IMR-90 (cell line): ENCODE measurements at regions not wholly inside any gene's neighbourhood (a gene's known extent, or its start where the extent isn't known, plus 50 kb on each side); places are given as distances from the start of the nearest gene placed in this dataset.

Experiments
- ATAC-seq: fragments of 200-7000 bp; cut with Tn5 transposase; 2 replicates; pipeline ENCODE4 v1.9.1; 2020; ENCODE audit warnings: low read depth, mild to moderate bottlenecking, moderate library complexity
- BruUV-seq: library from RNA; stranded (reverse); fragments of 400-500 nt; replicated peaks from 2 replicates; lab custom pipeline; 2021; lab: Mats Ljungman, UMichigan
- CTCF ChIA-PET: fragments of 300-600 bp; formaldehyde crosslinking; extraction: SDS; loops from one replicate; lab custom pipeline; 2021; ENCODE audit warnings: antibody characterized with exemption; lab: Yijun Ruan, JAX
- POLR2A ChIA-PET: fragments of 300-600 bp; sonication (Branson Sonifier 250); formaldehyde crosslinking; loops from one replicate; lab custom pipeline; 2022; ENCODE audit warnings: antibody characterized with exemption; ENCODE audit not compliant: unreplicated experiment; lab: Charles Lee
- DNase-seq: peaks from one replicate; pipeline ENCODE4 v3.0.0; 2013
- H2AFZ ChIP-seq: replicated peaks from 2 replicates; pipeline ENCODE3; 2013; ENCODE audit warnings: low read length, mild to moderate bottlenecking; ENCODE audit not compliant: poor library complexity
- H2AK5ac ChIP-seq: 2 replicates; pipeline ENCODE4 v1.6.1; 2013; ENCODE audit warnings: low read depth, low read length, inconsistent platforms
- H2AK9ac ChIP-seq: replicated peaks from 2 replicates; pipeline ENCODE3; 2013; ENCODE audit warnings: mild to moderate bottlenecking, low read depth, low read length, moderate library complexity; ENCODE audit not compliant: poor library complexity
- H2BK120ac ChIP-seq: 2 replicates; pipeline ENCODE4 v1.6.1; 2013; ENCODE audit warnings: low read depth, low read length, inconsistent platforms
- H2BK15ac ChIP-seq: 3 replicates; pipeline ENCODE4 v1.6.1; 2013; ENCODE audit warnings: low read depth, low read length, inconsistent platforms
- H2BK20ac ChIP-seq: 2 replicates; pipeline ENCODE4 v1.6.1; 2013; ENCODE audit warnings: low read depth, mild to moderate bottlenecking, inconsistent platforms, low read length, moderate library complexity
- H2BK5ac ChIP-seq: 2 replicates; pipeline ENCODE4 v1.6.1; 2013; ENCODE audit warnings: mild to moderate bottlenecking, low read depth, low read length, inconsistent platforms; ENCODE audit not compliant: poor library complexity, severe bottlenecking
- H3K14ac ChIP-seq: replicated peaks from 2 replicates; pipeline ENCODE4 v1.6.1; 2013; ENCODE audit warnings: low read depth, low read length, inconsistent platforms
- H3K18ac ChIP-seq: 2 replicates; pipeline ENCODE4 v1.6.1; 2013; ENCODE audit warnings: low read depth, low read length, control low read depth
- H3K23ac ChIP-seq: 2 replicates; pipeline ENCODE4 v1.6.1; 2013; ENCODE audit warnings: low read depth, low read length, inconsistent platforms
- H3K27ac ChIP-seq: 2 replicates; pipeline ENCODE4 v1.5.1; 2013; ENCODE audit warnings: mild to moderate bottlenecking, control low read depth, low read length; ENCODE audit not compliant: insufficient read depth
- H3K27me3 ChIP-seq: 2 replicates; pipeline ENCODE4 v1.6.1; 2013; ENCODE audit warnings: low read length; ENCODE audit not compliant: control insufficient read depth, insufficient read depth
- H3K36me3 ChIP-seq: 2 replicates; pipeline ENCODE4 v1.6.1; 2013; ENCODE audit warnings: low read length, mixed read lengths; ENCODE audit not compliant: control insufficient read depth, insufficient read depth
- H3K4ac ChIP-seq: 2 replicates; pipeline ENCODE4 v1.6.1; 2013; ENCODE audit warnings: low read depth, low read length, inconsistent platforms
- H3K4me1 ChIP-seq: 2 replicates; pipeline ENCODE4 v1.6.1; 2013; ENCODE audit warnings: low read length, mixed read lengths; ENCODE audit not compliant: control insufficient read depth, insufficient read depth
- H3K4me2 ChIP-seq: 2 replicates; pipeline ENCODE4 v1.6.1; 2013; ENCODE audit warnings: low read depth, mild to moderate bottlenecking, control low read depth, low read length, moderate library complexity
- H3K4me3 ChIP-seq: 2 replicates; pipeline ENCODE4 v1.5.1; 2013; ENCODE audit warnings: low read depth, mild to moderate bottlenecking, control low read depth, low read length, moderate library complexity; ENCODE audit not compliant: insufficient read depth
- H3K56ac ChIP-seq: 2 replicates; pipeline ENCODE4 v1.6.1; 2013; ENCODE audit warnings: low read length, inconsistent platforms; ENCODE audit not compliant: insufficient read depth; ENCODE audit errors: extremely low read depth
- H3K79me1 ChIP-seq, 2 experiments: 2 replicates each; pipeline ENCODE4 v1.6.1; 2013; ENCODE audit warnings: low read length in 2 of 2, inconsistent platforms in 1 of 2, low read depth in 1 of 2
- H3K9ac ChIP-seq: 2 replicates; pipeline ENCODE4 v1.6.1; 2013; ENCODE audit warnings: low read depth, low read length, control low read depth
- H3K9me1 ChIP-seq: 2 replicates; pipeline ENCODE4 v1.6.1; 2013; ENCODE audit warnings: low read length, inconsistent platforms; ENCODE audit not compliant: insufficient read depth
- H3K9me3 ChIP-seq: 2 replicates; pipeline ENCODE4 v1.6.1; 2013; ENCODE audit warnings: low read length; ENCODE audit not compliant: control insufficient read depth, insufficient read depth
- H4K20me1 ChIP-seq: 2 replicates; pipeline ENCODE4 v1.6.1; 2013; ENCODE audit warnings: low read length, inconsistent platforms; ENCODE audit not compliant: insufficient read depth
- H4K5ac ChIP-seq: 2 replicates; pipeline ENCODE4 v1.6.1; 2013; ENCODE audit warnings: mild to moderate bottlenecking, low read depth, low read length, control low read depth
- H4K8ac ChIP-seq, 2 experiments: 2 replicates each; pipeline ENCODE4 v1.6.1; 2013; ENCODE audit warnings: low read depth in 2 of 2, low read length in 2 of 2, control low read depth in 1 of 2, inconsistent platforms in 1 of 2
- H4K91ac ChIP-seq: 2 replicates; pipeline ENCODE4 v1.6.1; 2013; ENCODE audit warnings: low read depth, low read length, inconsistent platforms; ENCODE audit not compliant: insufficient read depth
- BHLHE40 ChIP-seq: fragments of 150-350 bp; IDR thresholded peaks from 2 replicates; pipeline ENCODE4 v1.6.1; 2016; ENCODE audit warnings: mild to moderate bottlenecking, low read depth, low read length
- CEBPB ChIP-seq: IDR thresholded peaks from 2 replicates; pipeline ENCODE4 v1.6.1; 2012; ENCODE audit warnings: low read depth, low read length, improper control_type of control experiment
- CHD1 ChIP-seq: IDR thresholded peaks from 2 replicates; pipeline ENCODE4 v1.6.1; 2012; ENCODE audit warnings: low read depth, low read length, improper control_type of control experiment
- CTCF ChIP-seq: conservative IDR thresholded peaks from 2 replicates; pipeline ENCODE4 v1.5.1; 2012; ENCODE audit warnings: mild to moderate bottlenecking, low read depth, low read length, improper control_type of control experiment
- FOS ChIP-seq: fragments of 150-350 bp; IDR thresholded peaks from 2 replicates; pipeline ENCODE4 v1.6.1; 2016; ENCODE audit warnings: low read depth, low read length
- MAFK ChIP-seq: IDR thresholded peaks from 2 replicates; pipeline ENCODE4 v1.6.1; 2012; ENCODE audit warnings: low read depth, low read length, improper control_type of control experiment
- MAZ ChIP-seq: IDR thresholded peaks from 2 replicates; pipeline ENCODE4 v1.6.1; 2012; ENCODE audit warnings: low read depth, mild to moderate bottlenecking, low read length, improper control_type of control experiment, moderate library complexity, borderline replicate concordance
- MXI1 ChIP-seq: IDR thresholded peaks from 2 replicates; pipeline ENCODE4 v1.6.1; 2012; ENCODE audit warnings: low read depth, mild to moderate bottlenecking, low read length, moderate library complexity, borderline replicate concordance
- NFE2L2 ChIP-seq: fragments of 150-350 bp; IDR thresholded peaks from 2 replicates; pipeline ENCODE4 v1.6.1; 2016; ENCODE audit warnings: low read depth, mild to moderate bottlenecking, low read length
- POLR2A ChIP-seq: IDR thresholded peaks from 2 replicates; pipeline ENCODE4 v1.6.1; 2012; ENCODE audit warnings: mild to moderate bottlenecking, low read depth, low read length
- RAD21 ChIP-seq: IDR thresholded peaks from 2 replicates; pipeline ENCODE4 v1.6.1; 2012; ENCODE audit warnings: low read length, improper control_type of control experiment
- RCOR1 ChIP-seq: IDR thresholded peaks from 2 replicates; pipeline ENCODE4 v1.6.1; 2012; ENCODE audit warnings: mild to moderate bottlenecking, low read length, improper control_type of control experiment; ENCODE audit not compliant: insufficient replicate concordance
- RFX5 ChIP-seq: IDR thresholded peaks from 2 replicates; pipeline ENCODE4 v1.8.0; 2012; ENCODE audit warnings: low read depth, mild to moderate bottlenecking, low read length, moderate library complexity
- SMC3 ChIP-seq: fragments of 150-350 bp; IDR thresholded peaks from 2 replicates; pipeline ENCODE4 v1.6.1; 2016; ENCODE audit warnings: low read depth, mild to moderate bottlenecking, antibody characterized with exemption, low read length, moderate library complexity
- USF2 ChIP-seq: fragments of 150-350 bp; IDR thresholded peaks from 2 replicates; pipeline ENCODE4 v1.6.1; 2017; ENCODE audit warnings: mild to moderate bottlenecking, antibody characterized with exemption, low read length, low read depth
- WGBS, 2 experiments: methylation state at CpG; one replicate each; pipeline versions ENCODE4 v1.1.5 to v1.1.7; 2013; ENCODE audit warnings: missing lambda C conversion rate in 2 of 2; ENCODE audit not compliant: insufficient read length in 1 of 2; ENCODE audit errors: extremely low coverage in 2 of 2; 5-methylcytosine and 5-hydroxymethylcytosine counted together
- dilution Hi-C: fragments of 300-500 bp; cut with HindIII; formaldehyde crosslinking; loops from one replicate; pipeline ENCODE4 v1.14.3; 2018; ENCODE audit warnings: low sequenced_read_pairs; ENCODE audit not compliant: unreplicated experiment
- in situ Hi-C: fragments of 300-500 bp; cut with MboI; formaldehyde crosslinking; loops from 3 replicates; pipeline ENCODE4 v1.14.3; 2019; ENCODE audit warnings: low sequenced_read_pairs, inconsistent platforms, mixed read lengths
- intact Hi-C: fragments of 100-400 bp; cut with micrococcal nuclease; formaldehyde crosslinking; loops from 2 replicates; pipeline ENCODE4 v1.10.0; 2022
- TF ChIP-seq, protein P1 (sequence below): fragments of 150-350 bp; IDR thresholded peaks from 2 replicates; pipeline ENCODE4 v1.6.1; 2016; ENCODE audit warnings: low read depth, mild to moderate bottlenecking, low read length, moderate library complexity, borderline replicate concordance

DNA sequence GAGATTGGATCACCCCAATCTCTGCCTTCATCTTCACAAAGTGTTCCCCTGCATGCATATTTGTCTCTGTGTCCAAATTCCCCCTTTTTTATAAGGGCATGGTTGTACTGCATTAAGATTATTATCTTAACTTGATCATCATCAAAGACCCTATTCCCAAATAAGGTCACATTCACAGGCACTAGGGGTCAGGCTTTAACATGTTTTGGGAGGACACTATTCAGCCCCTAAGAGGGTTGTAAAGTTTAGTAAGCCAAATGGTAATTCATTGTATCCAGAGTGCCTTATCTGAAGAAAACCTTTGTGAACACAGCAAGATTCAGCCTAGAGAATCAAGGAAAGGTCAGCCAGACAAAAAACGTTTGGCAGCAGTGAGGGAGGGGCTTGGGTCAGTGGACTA, 317.6 kb upstream of the PLD5 start:
- H4K91ac ChIP-seq, result no peak overlapping the region
- H3K27ac ChIP-seq, result no peak overlapping the region
- no peak overlapping the region for H2BK15ac ChIP-seq
- H2AK5ac ChIP-seq, result no peak overlapping the region
- H3K14ac ChIP-seq, result no peak overlapping the region
- ATAC-seq, result no peak
- H2AFZ ChIP-seq, result no peak overlapping the region
- DNase-seq, result no peak
- H3K36me3 ChIP-seq, result no peaks in the 10 kb centered on the region
- ChIA-PET POLR2A (no interaction called here), CTCF (interaction anchor here (0.7 kb wide), 1 partner anchor 654 kb away, joined by 3 read pairs; no protein-coding TSS in a partner anchor)
- no peak overlapping the region for H4K5ac ChIP-seq
- dilution Hi-C loops (no loop called here), intact Hi-C loops (no loop called here), in situ Hi-C loops (no loop called here)
- H3K9ac ChIP-seq, result no peak overlapping the region
- H2BK120ac ChIP-seq, result no peak overlapping the region
- no peak overlapping the region for H3K4me3 ChIP-seq
- H3K4ac ChIP-seq, result no peak overlapping the region
- no peak overlapping the region for H3K23ac ChIP-seq
- H4K20me1 ChIP-seq, result no peaks in the 10 kb centered on the region
- H3K4me2 ChIP-seq, result no peak overlapping the region
- H3K18ac ChIP-seq, result no peak overlapping the region
- H2BK20ac ChIP-seq, result no peak overlapping the region
- no peak overlapping the region for H4K8ac ChIP-seq
- H2BK5ac ChIP-seq, result no peak overlapping the region
- H3K79me1 ChIP-seq, result no peaks in the 10 kb centered on the region
- H3K9me3 ChIP-seq, result peaks cover 12% of the 10 kb centered on the region; the same call in 1 of the 2 replicates
- H2AK9ac ChIP-seq, result no peak overlapping the region
- H3K27me3 ChIP-seq, result no peaks in the 10 kb centered on the region
- H3K56ac ChIP-seq, result no peak overlapping the region
- no peaks in the 10 kb centered on the region for H3K4me1 ChIP-seq
- no TSS peak for BruUV-seq
- no CpG with 5 or more reads among the region's 1 CpG for WGBS, 2 experiments
- no peak for TF ChIP-seq RFX5
- no peak for TF ChIP-seq BHLHE40
- no peak for TF ChIP-seq RCOR1
- no peak for TF ChIP-seq MAFK
- TF ChIP-seq CTCF, result no peak
- no peak for TF ChIP-seq USF2
- TF ChIP-seq SMC3, result no peak
- TF ChIP-seq RAD21, result no peak
- TF ChIP-seq NFE2L2, result no peak
- TF ChIP-seq CHD1, result no peak
- TF ChIP-seq FOS, result no peak
- TF ChIP-seq MXI1, result no peak
- TF ChIP-seq MAZ, result no peak
- no peak for TF ChIP-seq POLR2A
- no peak for TF ChIP-seq CEBPB
- TF ChIP-seq, protein P1, sequence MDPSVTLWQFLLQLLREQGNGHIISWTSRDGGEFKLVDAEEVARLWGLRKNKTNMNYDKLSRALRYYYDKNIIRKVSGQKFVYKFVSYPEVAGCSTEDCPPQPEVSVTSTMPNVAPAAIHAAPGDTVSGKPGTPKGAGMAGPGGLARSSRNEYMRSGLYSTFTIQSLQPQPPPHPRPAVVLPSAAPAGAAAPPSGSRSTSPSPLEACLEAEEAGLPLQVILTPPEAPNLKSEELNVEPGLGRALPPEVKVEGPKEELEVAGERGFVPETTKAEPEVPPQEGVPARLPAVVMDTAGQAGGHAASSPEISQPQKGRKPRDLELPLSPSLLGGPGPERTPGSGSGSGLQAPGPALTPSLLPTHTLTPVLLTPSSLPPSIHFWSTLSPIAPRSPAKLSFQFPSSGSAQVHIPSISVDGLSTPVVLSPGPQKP, result no peak
- no peaks in the 10 kb centered on the region for H3K9me1 ChIP-seq
